H9 (cell line): ENCODE measurements at regions not wholly inside any gene's neighbourhood (a gene's known extent, or its start where the extent isn't known, plus 50 kb on each side); places are given as distances from the start of the nearest gene placed in this dataset.
A peak's percentile ranks its signal among the peaks of the same experiment; 100 is the strongest.

Source experiments
- DNase-seq: peaks from one replicate; pipeline ENCODE4 v3.0.0-alpha.2; 2017
- H2AFZ ChIP-seq: one replicate; pipeline ENCODE4 v1.6.1; 2013; ENCODE audit warnings: mild to moderate bottlenecking, low read length, control low read depth, moderate library complexity
- H2AK5ac ChIP-seq: 2 replicates; pipeline ENCODE4 v1.6.1; 2013; ENCODE audit warnings: low read length, control low read depth, mixed read lengths; ENCODE audit not compliant: insufficient read length
- H2BK120ac ChIP-seq: one replicate; pipeline ENCODE4 v1.6.1; 2013; ENCODE audit warnings: low read depth, mild to moderate bottlenecking, low read length, control low read depth, inconsistent platforms; ENCODE audit not compliant: poor library complexity, severe bottlenecking
- H2BK12ac ChIP-seq: 2 replicates; pipeline ENCODE4 v1.6.1; 2013; ENCODE audit warnings: low read length, control low read depth, mixed read lengths, low read depth; ENCODE audit not compliant: insufficient read length
- H2BK15ac ChIP-seq: 2 replicates; pipeline ENCODE4 v1.6.1; 2013; ENCODE audit warnings: low read depth, low read length, control low read depth
- H2BK20ac ChIP-seq: one replicate; pipeline ENCODE4 v1.6.1; 2013; ENCODE audit warnings: low read depth, mild to moderate bottlenecking, low read length, control low read depth, inconsistent platforms; ENCODE audit not compliant: poor library complexity, severe bottlenecking
- H2BK5ac ChIP-seq: 2 replicates; pipeline ENCODE4 v1.6.1; 2013; ENCODE audit warnings: low read length, control low read depth, mixed read lengths; ENCODE audit not compliant: insufficient read length
- H3K14ac ChIP-seq: 2 replicates; pipeline ENCODE4 v1.6.1; 2013; ENCODE audit warnings: low read length, control low read depth; ENCODE audit not compliant: insufficient read depth
- H3K18ac ChIP-seq: 2 replicates; pipeline ENCODE4 v1.6.1; 2013; ENCODE audit warnings: low read depth, mild to moderate bottlenecking, mixed read lengths, low read length, control low read depth; ENCODE audit not compliant: insufficient read length
- H3K23ac ChIP-seq: 2 replicates; pipeline ENCODE4 v1.6.1; 2013; ENCODE audit warnings: low read length, control low read depth, mixed read lengths, low read depth; ENCODE audit not compliant: insufficient read length
- H3K23me2 ChIP-seq: 2 replicates; pipeline ENCODE4 v1.6.1; 2013; ENCODE audit warnings: low read depth, mild to moderate bottlenecking, mixed read lengths, low read length, control low read depth; ENCODE audit not compliant: insufficient read length, poor library complexity, severe bottlenecking
- H3K27ac ChIP-seq: 2 replicates; pipeline ENCODE4 v1.5.1; 2013; ENCODE audit warnings: low read length, control low read depth, mixed read lengths, low read depth; ENCODE audit not compliant: insufficient read length
- H3K27me3 ChIP-seq: 2 replicates; pipeline ENCODE4 v1.6.1; 2013; ENCODE audit warnings: low read length, control low read depth, inconsistent platforms; ENCODE audit not compliant: insufficient read depth
- H3K4ac ChIP-seq: 2 replicates; pipeline ENCODE4 v1.6.1; 2013; ENCODE audit warnings: low read depth, mild to moderate bottlenecking, control low read depth, inconsistent platforms, low read length, moderate library complexity
- H3K4me1 ChIP-seq: 2 replicates; pipeline ENCODE4 v1.6.1; 2013; ENCODE audit warnings: low read length, control low read depth, inconsistent platforms; ENCODE audit not compliant: insufficient read depth
- H3K4me2 ChIP-seq: 2 replicates; pipeline ENCODE4 v1.6.1; 2013; ENCODE audit warnings: low read length, control low read depth, mixed read lengths; ENCODE audit not compliant: insufficient read length, insufficient read depth
- H3K56ac ChIP-seq: 2 replicates; pipeline ENCODE4 v1.6.1; 2013; ENCODE audit warnings: low read depth, mild to moderate bottlenecking, mixed read lengths, low read length, control low read depth; ENCODE audit not compliant: insufficient read length
- H3K79me1 ChIP-seq: 2 replicates; pipeline ENCODE4 v1.6.1; 2013; ENCODE audit warnings: low read depth, mild to moderate bottlenecking, moderate library complexity, low read length, control low read depth, inconsistent platforms; ENCODE audit not compliant: insufficient read depth, poor library complexity, severe bottlenecking
- H3K79me2 ChIP-seq: 2 replicates; pipeline ENCODE4 v1.6.1; 2013; ENCODE audit warnings: low read length, control low read depth, inconsistent platforms; ENCODE audit not compliant: insufficient read depth
- H3K9ac ChIP-seq: 2 replicates; pipeline ENCODE4 v1.6.1; 2013; ENCODE audit warnings: low read length, control low read depth, mixed read lengths; ENCODE audit not compliant: insufficient read length; ENCODE audit errors: extremely low read depth
- H3K9me3 ChIP-seq: one replicate; pipeline ENCODE4 v1.6.1; 2013; ENCODE audit warnings: low read depth, low read length, inconsistent platforms; ENCODE audit not compliant: control insufficient read depth
- H3T11ph ChIP-seq: one replicate; pipeline ENCODE4 v1.6.1; 2013; ENCODE audit warnings: mild to moderate bottlenecking, low read length, control low read depth, inconsistent platforms
- H4K20me1 ChIP-seq: one replicate; pipeline ENCODE4 v1.6.1; 2013; ENCODE audit not compliant: control insufficient read depth, insufficient read length, insufficient read depth
- H4K5ac ChIP-seq: 2 replicates; pipeline ENCODE4 v1.6.1; 2013; ENCODE audit warnings: low read depth, mild to moderate bottlenecking, mixed read lengths, low read length, control low read depth; ENCODE audit not compliant: insufficient read length
- H4K8ac ChIP-seq: replicated peaks from 2 replicates; pipeline ENCODE4 v1.6.1; 2013; ENCODE audit warnings: low read length, control low read depth, mixed read lengths, low read depth; ENCODE audit not compliant: insufficient read length
- H4K91ac ChIP-seq: 2 replicates; pipeline ENCODE4 v1.6.1; 2013; ENCODE audit warnings: low read depth, mild to moderate bottlenecking, moderate library complexity, mixed read lengths, low read length, control low read depth; ENCODE audit not compliant: insufficient read length
- H3K27ac Mint-ChIP-seq, 3 experiments: 2 replicates in 2 of 3; 3 replicates in 1 of 3; pipeline ENCODE4 v1.8.0; 2020 to 2021; ENCODE audit warnings: mixed read lengths in 3 of 3, mild to moderate bottlenecking in 1 of 3, moderate library complexity in 1 of 3
- H3K27me3 Mint-ChIP-seq: 2 replicates; pipeline ENCODE4 v1.8.0; 2021; ENCODE audit warnings: low read depth, mild to moderate bottlenecking, moderate library complexity, mixed read lengths
- H3K36me3 Mint-ChIP-seq, 3 experiments: 2 replicates in 2 of 3; 3 replicates in 1 of 3; pipeline ENCODE4 v1.8.0; 2020 to 2021; ENCODE audit warnings: low read depth in 3 of 3, mixed read lengths in 3 of 3; ENCODE audit not compliant: insufficient read depth in 1 of 3
- H3K4me1 Mint-ChIP-seq, 2 experiments: 2 replicates each; pipeline ENCODE4 v1.8.0; 2020; ENCODE audit warnings: mixed read lengths in 2 of 2
- H3K4me3 Mint-ChIP-seq, 2 experiments: 2 replicates in 1 of 2; 3 replicates in 1 of 2; pipeline ENCODE4 v1.8.0; 2020 to 2021; ENCODE audit warnings: mild to moderate bottlenecking in 2 of 2, mixed read lengths in 2 of 2, moderate library complexity in 1 of 2
- H3K9me3 Mint-ChIP-seq, 2 experiments: 2 replicates in 1 of 2; 3 replicates in 1 of 2; pipeline ENCODE4 v1.8.0; 2020; ENCODE audit warnings: mild to moderate bottlenecking in 2 of 2, mixed read lengths in 2 of 2, moderate library complexity in 1 of 2
- CTCF ChIP-seq: fragments of 200-600 bp; sonication (generic); conservative IDR thresholded peaks from 3 replicates; pipeline ENCODE4 v1.8.0; 2021; ENCODE audit warnings: antibody characterized with exemption, mild to moderate bottlenecking
- WGBS: extraction: QIAGEN DNeasy Blood & Tissue Kit; methylation state at CpG from one replicate; pipeline ENCODE4 v1.1.7; 2013; ENCODE audit warnings: missing lambda C conversion rate, low lambda C conversion rate, mixed read lengths; ENCODE audit not compliant: insufficient read length; ENCODE audit errors: extremely low coverage; 5-methylcytosine and 5-hydroxymethylcytosine counted together

GRCh38 chr22:49551897-49552614 lies 275.6 kb downstream of the BRD1 start:
- Histone ChIP-seq H4K91ac (no peak overlapping the region), H3K4me2 (no peak overlapping the region), H3K23me2 (no peaks in the 10 kb centered on the region), H3K27me3 (no peaks in the 10 kb centered on the region), H2BK12ac (no peak overlapping the region), H4K20me1 (no peaks in the 10 kb centered on the region), H2BK20ac (no peak overlapping the region), H2AK5ac (no peak overlapping the region), H3K23ac (no peak overlapping the region), H3K4ac (no peak overlapping the region), H4K5ac (no peak overlapping the region), H2BK120ac (no peak overlapping the region), H2AFZ (no peak overlapping the region), H3K79me2 (no peaks in the 10 kb centered on the region), H4K8ac (no peak overlapping the region), H3K27ac (no peak overlapping the region), H3K14ac (no peak overlapping the region), H3K9ac (no peak overlapping the region), H2BK5ac (no peak overlapping the region), H3K79me1 (no peaks in the 10 kb centered on the region), H3K4me1 (no peaks in the 10 kb centered on the region), H3K18ac (no peak overlapping the region), H2BK15ac (no peak overlapping the region), H3K9me3 (peaks cover 8% of the 10 kb centered on the region), H3T11ph (no peak overlapping the region), H3K56ac (no peak overlapping the region)
- H3K36me3 Mint-ChIP-seq: peaks cover 9 to 14% (median 10%) of the 10 kb centered on the region in 3 experiments
- WGBS: no CpG with 5 or more reads among the region's 15 CpGs
- H3K4me3 Mint-ChIP-seq: no peak overlapping the region
- H3K9me3 Mint-ChIP-seq: peaks cover 13 to 14% of the 10 kb centered on the region in 2 experiments
- H3K27me3 Mint-ChIP-seq: peaks cover 7% of the 10 kb centered on the region
- peak overlapping the region in 1 of 3 experiments; percentile 27; a peak in 1 of 7 replicates for H3K27ac Mint-ChIP-seq
- H3K4me1 Mint-ChIP-seq: peaks cover 18 to 21% of the 10 kb centered on the region in 2 experiments
- TF ChIP-seq CTCF: no peak
- no peak for DNase-seq
